NCI-H1417 treated with DMSO at 0.1 percent for 48 hours (cell line): ENCODE measurements at regions not wholly inside any gene's neighbourhood (a gene's known extent, or its start where the extent isn't known, plus 50 kb on each side); places are given as distances from the start of the nearest gene placed in this dataset.
"Not testable (repeated sequence)": the region's sequence is repeated elsewhere in the genome, so short reads cannot be mapped to it uniquely, and the experiment has no call there.

Source experiments
- DNase-seq: peaks from one replicate; lab custom pipeline; 2025; lab: John Stamatoyannopoulos, UW

DNA sequence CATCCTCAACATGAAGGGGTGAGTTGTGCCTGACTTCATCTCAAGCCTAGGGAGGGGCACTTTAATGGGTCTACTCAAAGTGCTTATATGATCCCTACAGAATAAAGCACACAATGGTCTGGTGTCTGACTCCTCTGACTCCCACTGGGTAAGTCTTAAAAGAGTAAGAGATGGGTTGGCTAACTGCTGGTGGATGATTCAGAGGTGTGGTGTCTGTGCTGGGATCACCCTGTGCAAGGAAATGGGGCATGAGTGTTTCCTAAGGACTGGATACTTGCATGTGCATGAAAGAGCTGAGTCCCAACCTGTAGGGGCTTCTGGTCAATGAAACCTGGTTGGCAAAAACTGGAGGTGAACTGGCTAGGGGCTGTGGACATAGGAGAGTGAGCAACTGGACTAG lies 158.8 kb downstream of the IL20RB start:
- DNase-seq, result no peak

DNA sequence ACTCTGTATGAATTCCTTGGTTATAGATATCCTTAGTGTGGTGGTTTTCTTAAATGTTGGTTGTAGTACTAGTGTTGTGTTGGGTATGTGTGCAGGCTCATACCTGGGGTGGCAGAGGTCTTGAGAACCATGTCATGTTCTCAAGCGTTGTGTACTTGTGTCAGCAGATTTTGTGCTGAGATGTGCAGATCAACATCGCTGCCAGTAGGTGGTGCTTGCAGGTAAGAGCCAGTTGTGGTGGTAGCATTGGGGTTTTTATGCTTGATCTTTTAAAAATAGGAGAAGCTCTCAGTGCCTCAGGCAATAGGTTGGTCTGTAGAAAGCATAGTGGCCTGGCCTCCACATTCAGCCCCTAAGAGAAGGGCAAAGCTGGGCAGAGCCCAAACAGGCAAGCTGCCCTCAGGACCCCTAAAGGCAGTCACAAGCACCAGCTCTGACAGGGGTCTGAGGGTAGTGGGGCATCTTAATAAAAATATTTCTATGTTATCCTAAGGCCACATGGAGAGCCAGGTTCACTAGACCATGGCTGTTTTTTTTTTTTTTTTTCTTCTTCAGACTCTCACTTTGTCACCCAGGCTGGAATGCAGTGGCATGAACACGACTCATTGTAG lies 164.0 kb downstream of the IL20RB start:
- DNase-seq, result no peak

DNA sequence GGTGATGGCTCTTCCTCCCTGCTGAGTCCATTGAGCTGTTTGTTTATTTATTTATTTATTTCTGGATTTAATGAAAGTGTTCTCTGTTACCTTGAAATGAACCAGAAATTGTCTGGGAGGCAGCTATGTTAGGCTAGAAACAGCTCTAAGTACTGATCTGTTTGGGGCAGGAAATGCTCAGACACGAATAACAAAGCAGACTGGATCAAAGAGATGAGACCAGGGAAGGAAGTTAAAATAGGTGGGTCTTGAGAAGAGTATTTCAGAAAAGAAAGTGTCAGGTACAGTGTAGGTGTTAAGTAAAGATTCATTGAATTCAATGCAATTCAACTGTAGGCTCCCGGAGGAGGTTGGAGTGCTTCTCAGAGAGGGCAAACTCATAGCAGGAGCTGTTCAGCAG lies 173.3 kb downstream of the IL20RB start:
- DNase-seq, result no peak

DNA sequence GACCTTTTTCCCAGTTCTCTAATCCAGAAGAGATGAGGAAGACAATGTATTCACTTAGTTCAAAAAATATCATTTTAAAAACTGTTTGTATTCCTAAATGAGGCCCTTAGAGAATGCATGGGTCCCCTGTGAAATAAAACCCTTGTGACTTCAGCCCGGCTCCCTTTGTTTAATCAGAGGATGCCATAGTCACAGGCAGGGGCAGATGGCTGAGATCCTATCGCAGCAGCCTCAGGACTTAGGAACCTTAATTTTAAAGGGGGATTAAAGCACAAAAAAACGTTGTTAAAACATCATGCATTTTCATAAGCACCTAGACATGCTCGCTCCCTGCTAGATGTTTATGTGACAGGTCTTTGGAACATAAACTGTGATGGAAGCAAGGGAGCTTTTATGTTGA lies 176.6 kb downstream of the IL20RB start:
- no peak for DNase-seq

DNA sequence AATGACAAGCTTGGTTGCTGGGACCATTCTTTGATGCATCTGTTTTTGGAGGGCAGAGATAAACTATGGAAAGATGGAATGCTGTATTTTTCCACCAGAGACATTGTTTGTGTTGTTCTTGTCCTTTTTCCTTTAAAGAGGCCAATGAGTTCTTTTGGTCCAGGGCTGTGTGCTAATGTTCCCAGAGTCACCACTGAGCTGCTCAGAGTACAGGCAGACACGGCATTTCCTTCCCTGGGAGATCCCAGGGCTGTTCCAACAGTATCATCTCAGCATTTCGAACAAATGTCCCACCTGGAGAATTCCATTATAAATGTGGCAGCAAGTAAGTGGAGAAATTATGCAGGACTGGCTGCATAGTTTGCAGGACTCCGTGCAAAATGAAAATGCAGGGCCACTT lies 190.6 kb downstream of the IL20RB start:
- DNase-seq, result no peak

DNA sequence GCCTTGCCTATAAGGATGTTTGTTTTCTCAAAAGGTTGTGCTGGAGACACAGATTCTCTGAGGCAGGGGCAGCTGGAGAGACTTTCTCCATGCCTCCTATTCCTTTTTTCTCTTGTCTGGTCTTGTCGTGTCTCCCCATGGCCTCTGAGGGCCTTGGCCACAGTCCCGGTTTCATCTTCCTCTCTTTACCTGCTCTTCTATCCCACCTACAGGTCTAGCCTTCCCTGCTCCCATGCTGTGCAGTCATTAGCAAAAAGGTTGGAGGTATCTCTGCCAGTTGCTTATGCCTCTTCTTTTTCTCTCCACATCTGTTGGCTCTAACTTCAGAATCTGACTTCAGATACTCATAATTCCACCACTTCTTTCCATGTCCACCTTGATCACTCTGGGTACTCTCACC lies 191.1 kb downstream of the IL20RB start:
- DNase-seq, result no peak

DNA sequence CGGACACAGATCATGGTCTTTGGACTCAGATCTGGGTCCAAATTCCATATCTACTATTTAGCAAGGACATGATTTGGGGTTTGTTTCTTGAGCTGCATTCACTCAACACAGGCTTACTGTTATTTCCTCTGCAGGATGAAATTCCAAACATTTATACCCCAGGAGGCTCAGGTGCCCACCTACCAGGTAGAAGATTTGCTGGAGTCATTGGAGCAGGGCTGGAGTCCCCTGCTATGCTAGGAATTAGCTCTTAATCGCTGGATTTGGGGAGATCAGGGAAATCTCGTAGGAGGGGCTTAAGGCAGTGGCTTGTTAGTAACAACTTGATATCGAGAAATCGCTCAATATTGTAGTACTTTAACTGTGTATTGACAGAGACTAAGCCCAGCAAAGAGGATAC lies 193.0 kb downstream of the IL20RB start:
- no peak for DNase-seq

DNA sequence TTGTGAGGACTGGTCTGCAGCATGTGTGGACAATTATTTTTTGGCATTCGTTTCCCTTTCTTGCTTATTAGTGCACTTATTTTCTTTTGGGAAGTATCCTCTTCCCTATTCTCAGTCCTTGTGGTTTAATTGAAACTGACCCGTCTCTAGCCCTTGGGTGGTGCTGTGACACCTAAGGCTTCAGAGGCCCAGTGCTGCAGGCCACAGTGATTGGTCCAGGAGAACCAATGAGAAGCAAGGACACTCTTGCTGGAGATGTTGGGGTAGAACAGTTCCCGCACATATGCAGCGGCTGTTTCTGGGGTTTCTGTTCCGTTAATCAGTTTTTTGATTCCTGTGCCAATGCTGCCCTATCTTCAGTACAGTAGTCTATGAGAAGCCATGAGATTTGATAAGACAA lies 195.3 kb downstream of the IL20RB start:
- DNase-seq, result not testable (repeated sequence)

DNA sequence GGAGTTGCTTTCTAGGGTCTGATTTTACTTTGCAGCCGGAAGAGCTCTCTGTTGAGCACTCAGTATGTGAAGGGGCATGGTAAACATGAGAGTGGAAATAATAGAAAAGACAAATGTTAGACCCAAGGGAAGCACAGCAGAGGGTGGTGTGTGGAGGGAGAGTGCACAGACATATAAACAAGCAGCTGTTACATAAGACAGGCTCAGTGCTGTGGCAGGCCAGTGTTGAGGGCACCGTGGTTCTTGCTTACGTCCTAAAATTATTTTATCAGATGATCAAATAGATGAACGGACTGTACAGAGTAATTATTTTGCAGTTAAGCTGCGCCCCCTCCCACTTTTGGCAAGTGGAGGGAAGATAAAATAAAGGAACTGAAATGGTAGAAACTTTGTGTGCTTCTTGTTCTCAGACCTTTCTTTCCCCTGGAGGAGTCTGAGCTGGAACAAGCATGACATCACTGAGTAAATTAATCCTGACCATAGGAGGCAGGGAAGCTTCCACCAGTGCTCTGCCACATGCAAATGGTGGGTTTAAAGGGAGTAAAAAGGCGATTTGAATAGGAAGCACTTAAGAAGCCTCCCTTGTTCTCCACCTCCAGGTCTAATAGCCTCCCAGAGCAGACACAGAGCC lies 205.6 kb downstream of the IL20RB start:
- no peak for DNase-seq

DNA sequence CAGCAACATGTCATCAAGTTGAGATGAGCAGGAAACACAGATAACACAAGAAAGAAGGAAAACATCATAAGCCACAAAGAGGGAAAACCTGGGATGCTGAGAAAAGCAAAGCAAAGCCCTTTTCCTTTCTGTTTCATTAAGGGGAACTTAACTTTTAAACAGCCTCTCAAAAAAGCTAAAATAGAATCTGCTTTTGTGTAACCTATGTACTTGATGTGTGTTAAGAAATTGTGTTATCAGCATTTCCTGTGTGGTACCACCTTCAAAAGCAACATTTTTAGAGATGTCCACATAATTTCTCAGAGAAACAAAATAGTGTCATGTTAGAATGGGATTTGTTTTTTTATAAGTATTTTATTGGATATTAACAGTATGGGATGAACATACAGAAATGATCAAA lies 206.2 kb downstream of the IL20RB start:
- DNase-seq, result no peak

DNA sequence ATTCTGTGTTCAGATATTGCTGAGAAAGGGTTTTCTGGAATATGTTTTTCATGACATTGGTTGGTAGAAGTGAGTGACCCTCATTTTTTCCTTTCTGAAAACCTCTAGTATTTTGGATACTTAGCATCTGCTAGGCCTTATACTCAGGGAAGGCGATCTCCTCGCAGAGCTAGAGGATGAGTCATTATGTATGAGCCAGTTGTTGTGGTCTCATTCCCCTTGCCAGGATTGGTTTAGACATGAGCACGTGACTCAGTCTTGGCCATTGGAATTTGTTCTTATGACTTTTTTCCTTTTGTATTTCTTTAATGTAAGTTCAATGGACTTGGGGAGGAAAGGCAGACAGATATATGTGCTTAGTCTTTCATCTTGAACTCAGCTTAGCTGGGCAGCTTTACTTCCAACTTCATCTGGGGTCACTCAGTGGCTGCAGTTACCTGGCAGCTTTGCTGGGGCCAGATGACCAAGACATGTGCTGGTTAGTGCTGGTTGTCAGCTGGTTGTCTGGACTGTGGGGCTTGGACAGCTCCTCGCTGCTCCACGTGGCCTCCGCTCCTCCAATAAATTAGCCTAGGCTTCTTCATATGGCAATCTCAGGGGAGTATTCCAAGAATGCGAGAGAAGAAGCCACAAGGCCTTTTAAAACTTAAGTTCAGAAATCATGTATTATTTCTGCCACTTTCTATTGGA lies 207.5 kb downstream of the IL20RB start:
- no peak for DNase-seq

DNA sequence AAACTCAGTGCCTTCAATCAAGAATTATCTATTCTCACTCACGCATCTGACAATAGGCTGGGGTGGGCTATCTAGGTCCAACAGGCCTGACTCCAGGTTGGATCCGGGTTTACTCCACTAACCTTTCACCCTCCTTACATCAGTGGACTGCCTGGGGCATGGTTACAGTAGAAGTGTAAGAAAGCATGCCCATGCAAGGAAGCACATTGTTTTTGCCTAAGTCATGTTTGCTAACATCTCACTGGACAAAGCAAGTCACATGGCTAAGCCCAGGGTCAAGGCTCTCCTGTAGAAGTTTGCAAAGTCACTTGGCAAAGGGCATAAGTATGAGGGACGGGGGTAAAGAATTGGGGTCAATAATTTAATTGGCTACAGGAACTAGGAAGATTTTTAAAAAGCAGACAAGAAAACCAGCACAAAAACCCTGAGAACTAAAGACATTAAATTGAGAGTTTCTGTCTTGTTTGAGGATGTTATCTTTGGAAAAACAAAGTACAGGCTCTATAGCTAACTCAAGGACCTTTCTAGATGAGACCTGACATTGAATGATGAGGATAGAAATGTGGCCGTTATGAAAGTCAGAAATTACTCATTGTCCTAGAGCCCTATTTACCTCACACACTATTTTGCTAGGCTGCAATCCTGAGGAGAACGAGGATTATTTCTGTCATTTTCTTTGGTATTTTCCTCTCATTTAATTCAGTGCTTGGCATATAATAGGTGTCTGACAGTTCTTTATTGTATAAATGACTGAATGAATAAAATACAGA lies 214.2 kb downstream of the IL20RB start:
- no peak for DNase-seq

DNA sequence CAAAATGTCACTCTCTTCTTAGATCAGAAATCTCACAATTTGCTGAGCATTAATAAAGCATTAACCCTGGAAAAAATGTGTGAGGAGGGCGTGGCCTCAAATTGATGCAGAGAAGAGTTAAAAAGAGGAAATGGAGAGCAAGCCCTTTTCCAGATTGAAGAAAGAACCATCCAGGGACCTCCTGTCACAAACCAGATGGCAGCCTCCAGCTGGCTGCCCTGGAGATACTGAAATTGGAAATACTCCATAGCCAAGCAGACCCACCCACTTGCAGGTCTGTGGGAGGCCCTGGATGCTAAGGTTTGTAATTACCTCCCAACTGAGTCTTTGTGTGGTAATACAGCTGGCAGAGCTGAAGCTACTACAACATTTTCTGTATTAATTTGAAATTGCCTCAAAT lies 214.9 kb downstream of the IL20RB start:
- DNase-seq, result no peak

DNA sequence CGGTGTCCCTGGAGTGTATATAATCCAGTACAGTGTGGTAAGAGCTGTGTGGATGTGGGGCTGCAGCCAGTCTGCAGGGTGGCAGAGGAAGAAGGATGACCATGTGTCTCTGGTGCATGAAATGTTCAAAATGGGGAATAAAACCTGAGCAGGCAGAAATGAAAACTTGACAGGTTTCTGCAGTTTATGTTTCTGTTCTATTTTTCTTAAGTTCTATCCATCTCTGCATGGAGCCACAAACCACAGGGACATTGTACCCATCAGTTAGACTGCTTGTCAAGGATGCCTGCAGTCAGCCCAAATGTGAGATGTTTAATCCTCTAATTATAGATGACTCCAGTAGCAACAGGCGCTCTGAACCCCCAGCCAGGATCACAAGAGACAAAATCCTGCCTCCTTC lies 216.7 kb downstream of the IL20RB start:
- DNase-seq, result no peak

DNA sequence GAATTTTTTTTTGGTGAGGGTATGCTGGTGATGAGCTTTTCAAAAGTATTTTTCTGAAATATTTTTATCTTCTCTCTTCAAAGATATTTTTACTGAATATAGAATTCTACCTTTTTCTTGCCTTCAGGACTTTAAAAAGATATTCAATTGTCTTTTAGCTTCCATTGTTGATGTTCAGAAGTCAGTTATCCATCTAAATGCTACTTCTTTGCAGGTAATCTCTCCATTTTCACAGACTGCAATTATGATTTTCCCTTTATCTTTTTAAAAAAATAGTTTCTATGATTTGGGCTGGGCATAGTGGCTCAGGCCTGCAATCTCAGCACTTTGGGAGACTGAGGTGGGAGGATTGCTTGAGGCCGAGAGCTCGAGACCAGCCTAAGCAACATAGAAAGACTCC lies 222.4 kb downstream of the IL20RB start:
- no peak for DNase-seq

DNA sequence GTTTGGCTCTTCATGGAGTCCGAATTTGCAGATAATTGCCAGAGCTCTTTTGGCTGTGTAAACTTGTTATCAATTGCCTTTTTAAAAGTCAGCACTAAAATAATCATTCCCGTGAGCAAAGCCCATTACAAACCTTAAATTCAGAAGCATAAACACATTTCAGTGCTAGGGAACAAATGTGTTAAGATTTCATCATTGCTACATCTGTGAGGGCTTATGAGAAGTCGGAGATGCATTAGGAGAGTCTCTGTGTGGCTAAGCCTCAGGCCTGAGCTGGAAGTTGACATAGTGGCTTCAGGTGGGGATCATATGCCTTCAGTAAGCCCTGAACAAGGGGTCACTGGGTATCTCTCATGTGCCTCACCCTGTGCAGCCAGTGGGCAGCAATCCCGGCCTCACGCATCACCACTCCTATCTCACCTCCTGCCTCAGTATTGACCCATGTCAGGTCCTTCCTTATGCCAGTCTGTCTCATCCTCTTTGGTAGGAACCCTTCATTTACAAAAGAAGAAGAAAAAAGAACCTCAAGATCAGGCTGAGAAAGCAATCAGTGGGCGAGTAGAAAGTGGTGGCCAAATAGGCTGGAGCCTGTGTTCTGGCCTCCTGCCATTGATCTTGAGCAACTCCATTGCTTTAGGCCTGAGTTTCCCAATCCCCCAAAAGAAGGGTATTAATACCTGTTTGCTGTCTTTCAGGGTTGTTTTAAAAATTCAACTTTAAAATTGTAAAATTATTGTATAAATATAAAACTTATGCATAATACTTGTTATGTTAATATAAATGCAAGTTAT lies 233.5 kb downstream of the IL20RB start:
- no peak for DNase-seq

DNA sequence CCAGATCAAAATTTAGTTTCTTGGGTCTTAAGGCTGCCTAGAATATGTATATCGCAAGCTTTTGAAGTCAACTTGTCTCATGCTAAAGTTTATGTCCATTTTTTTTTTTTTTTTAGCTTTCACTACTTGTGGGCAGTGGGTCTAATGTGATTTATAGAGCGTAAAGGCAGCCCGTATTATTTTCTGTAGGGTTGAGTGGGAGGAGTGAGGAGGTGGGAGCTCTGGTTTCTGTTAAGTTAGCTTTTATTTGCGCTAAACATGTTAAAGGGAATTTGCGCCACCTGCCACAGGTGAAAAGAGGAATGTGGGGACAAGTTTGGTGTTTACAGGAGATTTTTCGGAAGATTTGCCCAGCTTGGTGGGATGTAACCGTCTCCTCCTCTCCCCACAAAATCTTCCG lies 234.2 kb downstream of the IL20RB start:
- DNase-seq, result no peak

DNA sequence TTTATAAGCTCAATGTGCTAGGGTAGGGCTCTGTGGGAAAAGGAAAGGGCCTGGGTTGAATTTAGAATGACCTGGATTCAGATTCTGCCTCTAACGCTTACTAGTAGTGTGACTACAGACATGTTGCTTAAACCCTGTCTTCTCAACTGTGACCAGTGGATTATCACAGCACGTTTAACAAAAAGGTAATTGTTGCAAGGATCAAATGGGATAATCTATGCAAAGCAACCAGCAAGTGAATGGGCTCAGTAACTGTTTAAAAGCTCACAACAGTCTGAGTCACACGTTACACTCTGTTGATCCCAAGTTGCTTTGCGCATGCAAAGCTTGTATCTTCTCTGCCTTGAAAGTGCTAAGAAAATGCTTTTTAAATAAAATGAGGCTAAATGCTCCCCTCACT lies 236.5 kb downstream of the IL20RB start:
- DNase-seq, result no peak

DNA sequence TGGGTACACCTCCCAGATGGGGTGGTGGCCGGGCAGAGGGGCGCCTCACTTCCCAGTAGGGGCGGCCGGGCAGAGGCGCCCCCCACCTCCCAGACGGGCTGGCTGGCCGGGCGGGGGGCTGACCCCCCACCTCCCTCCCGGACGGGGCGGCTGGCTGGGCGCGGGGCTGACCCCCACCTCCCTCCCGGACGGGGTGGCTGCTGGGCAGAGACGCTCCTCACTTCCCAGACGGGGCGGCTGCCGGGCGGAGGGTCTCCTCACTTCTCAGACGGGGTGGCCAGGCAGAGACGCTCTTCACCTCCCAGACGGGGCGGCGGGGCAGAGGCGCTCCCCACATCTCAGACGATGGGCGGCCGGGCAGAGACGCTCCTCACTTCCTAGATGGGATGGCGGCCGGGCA lies 240.6 kb downstream of the IL20RB start:
- not testable (repeated sequence) for DNase-seq

DNA sequence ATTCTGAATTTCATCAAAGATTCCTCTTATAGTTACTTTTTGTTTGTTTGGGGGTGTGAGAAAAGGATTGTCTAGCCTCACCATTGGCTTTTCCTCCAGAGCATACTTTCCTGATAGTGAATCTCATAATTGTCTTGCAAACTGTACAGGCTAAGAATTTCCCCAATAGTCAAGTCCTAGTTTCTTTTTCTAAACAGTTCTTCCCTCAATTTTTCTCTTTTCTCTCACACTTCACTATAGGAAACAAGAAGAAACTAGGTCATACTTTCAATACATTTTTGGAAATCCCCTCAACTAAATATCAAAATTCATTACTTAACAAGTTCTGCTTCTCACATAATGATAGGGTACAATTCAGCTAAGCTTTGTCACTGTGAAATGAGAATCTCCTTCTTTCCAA lies 241.9 kb downstream of the IL20RB start:
- no peak for DNase-seq

DNA sequence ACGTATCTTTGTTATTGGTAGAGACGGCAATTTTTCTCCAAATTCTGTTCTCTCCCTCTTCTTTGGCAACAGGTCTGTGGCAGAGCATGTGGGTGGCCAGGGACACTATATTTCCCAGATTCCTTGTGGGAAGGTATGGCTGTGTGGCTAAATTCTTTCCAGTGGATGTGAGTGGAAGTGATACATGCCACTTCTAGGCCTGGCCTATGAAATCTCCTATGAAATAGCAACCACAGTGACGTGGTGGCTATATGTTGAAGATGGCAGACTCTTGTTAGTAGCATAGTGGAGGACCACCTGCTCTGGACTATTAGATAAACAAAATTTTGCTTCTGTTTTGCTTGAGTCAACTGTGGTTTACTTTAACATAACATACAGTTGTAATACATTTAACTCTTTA lies 243.3 kb downstream of the IL20RB start:
- no peak for DNase-seq

DNA sequence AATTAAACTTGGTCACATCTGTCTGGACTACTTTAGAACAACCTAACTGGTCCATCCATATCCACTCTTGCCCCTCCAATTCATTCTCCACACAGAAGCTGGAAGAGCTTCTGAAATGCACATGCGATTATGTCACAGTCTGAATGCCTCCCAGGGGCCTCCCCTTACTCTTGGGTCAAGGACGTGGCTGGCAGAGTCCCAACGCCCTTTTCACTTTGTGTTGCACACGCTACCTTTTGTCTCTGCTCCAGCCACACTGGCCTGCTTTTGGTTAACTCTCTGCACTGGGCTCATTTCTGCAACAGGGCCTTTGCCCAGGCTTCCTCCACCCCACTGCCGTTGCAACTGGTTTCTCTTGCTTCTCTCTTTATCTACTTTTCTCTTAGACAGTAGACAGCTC lies 245.2 kb downstream of the IL20RB start:
- DNase-seq, result no peak
